K562 (cell line): ENCODE measurements at regions not wholly inside any gene's neighbourhood (a gene's known extent, or its start where the extent isn't known, plus 50 kb on each side); places are given as distances from the start of the nearest gene placed in this dataset.

Source experiments
- ATAC-seq: fragments of 200-7000 bp; cut with Tn5 transposase; 3 replicates; pipeline ENCODE4 v1.9.1; 2020; ENCODE audit warnings: moderate library complexity
- BruUV-seq: library from RNA; stranded (reverse); fragments of 400-500 nt; replicated peaks from 2 replicates; lab custom pipeline; 2021; lab: Mats Ljungman, UMichigan
- CTCF ChIA-PET: fragments of 300-600 bp; formaldehyde crosslinking; extraction: SDS; loops from one replicate; lab custom pipeline; 2021; ENCODE audit warnings: low intra/inter-chr PET ratio; lab: Yijun Ruan, JAX
- POLR2A ChIA-PET: fragments of 300-600, 350-650 bp; sonication (Branson Sonifier 250); formaldehyde crosslinking; extraction: SDS; loops from one replicate; lab custom pipeline; 2021; ENCODE audit warnings: antibody characterized with exemption, inconsistent platforms; lab: Yijun Ruan, JAX
- DNase-seq, 4 experiments: peaks; one replicate each; pipeline versions ENCODE4 v3.0.0 to v3.0.0-alpha.2; 2011 to 2018; ENCODE audit warnings: low spot score in 3 of 4, mixed read lengths in 3 of 4; ENCODE audit errors: extremely low read depth in 1 of 4
- FAIRE-seq: peaks from 2 replicates; lab custom pipeline; 2011; peaks lifted over from hg19 to GRCh38; lab: Jason Lieb, UNC
- H2AFZ ChIP-seq: 2 replicates; pipeline ENCODE4 v1.6.0; 2011; ENCODE audit warnings: low read depth, low read length, control low read depth, inconsistent platforms
- H3K27ac ChIP-seq: fragments of 200-600 bp; 3 replicates; pipeline ENCODE4 v1.8.0; 2011; ENCODE audit warnings: low read depth, mild to moderate bottlenecking, control low read depth, inconsistent platforms, low read length, moderate library complexity, mixed read lengths; ENCODE audit errors: extremely low read depth
- H3K27me3 ChIP-seq, 2 experiments: fragments of 300-600 bp in 1 of 2; 2 replicates in 1 of 2; 3 replicates in 1 of 2; pipeline versions ENCODE4 v1.6.0 to v1.8.0; 2011; ENCODE audit warnings: inconsistent platforms in 2 of 2, low read length in 2 of 2, mild to moderate bottlenecking in 1 of 2, mixed read lengths in 1 of 2, moderate library complexity in 1 of 2; ENCODE audit not compliant: control insufficient read depth in 2 of 2, insufficient read depth in 2 of 2
- H3K36me3 ChIP-seq: fragments of 300-600 bp; 3 replicates; pipeline ENCODE4 v1.8.0; 2011; ENCODE audit warnings: mild to moderate bottlenecking, low read length, inconsistent platforms; ENCODE audit not compliant: control insufficient read depth, insufficient read depth
- H3K4me1 ChIP-seq, 2 experiments: fragments of 200-600 bp in 1 of 2; replicated peaks in 1 of 2; 2 replicates in 1 of 2; 3 replicates in 1 of 2; pipeline versions ENCODE4 v1.5.1 to v1.8.0; 2011; ENCODE audit warnings: inconsistent platforms in 2 of 2, low read length in 2 of 2, mild to moderate bottlenecking in 1 of 2, mixed read lengths in 1 of 2, moderate library complexity in 1 of 2; ENCODE audit not compliant: control insufficient read depth in 2 of 2, insufficient read depth in 2 of 2
- H3K4me2 ChIP-seq: 2 replicates; pipeline ENCODE4 v1.6.1; 2011; ENCODE audit warnings: low read length, control low read depth, inconsistent platforms, mixed read lengths; ENCODE audit not compliant: insufficient read depth
- H3K4me3 ChIP-seq: fragments of 200-600 bp; sonication (generic), shearing (Covaris generic); 2 replicates; pipeline ENCODE4 v1.5.1; 2016; ENCODE audit warnings: control low read depth, inconsistent platforms
- H3K79me2 ChIP-seq: fragments of 200-600 bp; 3 replicates; pipeline ENCODE4 v1.8.0; 2011; ENCODE audit warnings: low read length, inconsistent platforms; ENCODE audit not compliant: control insufficient read depth, insufficient read depth
- H3K9ac ChIP-seq, 2 experiments: 2 replicates each; pipeline versions ENCODE4 v1.6.0 to v1.6.1; 2011; ENCODE audit warnings: low read depth in 2 of 2, low read length in 2 of 2, control low read depth in 1 of 2, inconsistent platforms in 1 of 2, mild to moderate bottlenecking in 1 of 2, mixed read lengths in 1 of 2; ENCODE audit not compliant: insufficient read depth in 1 of 2
- H3K9me1 ChIP-seq: one replicate; pipeline ENCODE4 v1.6.0; 2011; ENCODE audit warnings: inconsistent platforms, mild to moderate bottlenecking, low read length, moderate library complexity; ENCODE audit not compliant: control insufficient read depth, insufficient read depth
- H3K9me3 ChIP-seq: replicated peaks from 2 replicates; pipeline ENCODE4 v1.5.1; 2011; ENCODE audit warnings: low read depth, low read length, inconsistent platforms; ENCODE audit not compliant: control insufficient read depth, insufficient read depth
- H4K20me1 ChIP-seq: replicated peaks from 2 replicates; pipeline ENCODE4 v1.6.1; 2011; ENCODE audit warnings: low read length, inconsistent platforms, mixed read lengths; ENCODE audit not compliant: control insufficient read depth, insufficient read depth
- ATF1 ChIP-seq, 2 experiments: fragments of 450-650 bp in 1 of 2; IDR thresholded peaks; 2 replicates each; pipeline ENCODE4 v1.6.1; 2016; ENCODE audit warnings: missing compliant biosample characterization in 1 of 2, missing genetic modification characterization in 1 of 2
- CAMTA2 ChIP-seq: fragments of 250-450 bp; sonication (Bioruptor Pico); conservative IDR thresholded peaks from 2 replicates; pipeline ENCODE4 v1.5.1; 2022
- GATAD2B ChIP-seq: fragments of 450-650 bp; IDR thresholded peaks from 2 replicates; pipeline ENCODE4 v1.6.1; 2017; ENCODE audit warnings: mild to moderate bottlenecking, borderline replicate concordance
- MTA1 ChIP-seq: fragments of 450-650 bp; IDR thresholded peaks from 2 replicates; pipeline ENCODE4 v1.6.1; 2017; ENCODE audit warnings: borderline replicate concordance
- NFIC ChIP-seq: fragments of 450-650 bp; IDR thresholded peaks from 2 replicates; pipeline ENCODE4 v1.6.1; 2017; ENCODE audit warnings: mild to moderate bottlenecking, inconsistent platforms
- OTX1 ChIP-seq: fragments of 450-650 bp; formaldehyde crosslinking; IDR thresholded peaks from 2 replicates; pipeline ENCODE4 v1.4.0; 2022; ENCODE audit warnings: mild to moderate bottlenecking
- TAF15 ChIP-seq: fragments of 200-400 bp; formaldehyde crosslinking; IDR thresholded peaks from 2 replicates; pipeline ENCODE4 v1.6.1; 2017; ENCODE audit warnings: mild to moderate bottlenecking, low read depth, low read length, moderate library complexity
- WGBS: fragments of 100-300 bp; shearing (Covaris generic); methylation state at CpG from one replicate; pipeline ENCODE4 v1.1.6; 2016; ENCODE audit warnings: low coverage, mixed read lengths; ENCODE audit not compliant: insufficient coverage; ENCODE audit errors: missing lambda C conversion rate; 5-methylcytosine and 5-hydroxymethylcytosine counted together
- in situ Hi-C: fragments of 300-500 bp; cut with MboI; formaldehyde crosslinking; loops from 4 replicates; pipeline ENCODE4 v1.15.0; 2018; ENCODE audit warnings: inconsistent platforms, mixed read lengths
- intact Hi-C: fragments of 100-400 bp; cut with micrococcal nuclease; formaldehyde crosslinking; loops from 2 replicates; pipeline ENCODE4 v1.14.2; 2022
- TF ChIP-seq, protein P1 (sequence below): IDR thresholded peaks from 2 replicates; pipeline ENCODE4 v1.6.1; 2014; ENCODE audit warnings: antibody characterized with exemption
- TF ChIP-seq, protein P2 (sequence below): fragments of 250-450 bp; sonication (Bioruptor Pico); IDR thresholded peaks from 2 replicates; pipeline ENCODE4 v1.4.0; 2020; ENCODE audit warnings: mild to moderate bottlenecking
- TF ChIP-seq, protein P3 (sequence below): fragments of 250-450 bp; sonication (Bioruptor Pico); IDR thresholded peaks from 2 replicates; pipeline ENCODE4 v1.5.0; 2022; ENCODE audit warnings: mild to moderate bottlenecking

DNA sequence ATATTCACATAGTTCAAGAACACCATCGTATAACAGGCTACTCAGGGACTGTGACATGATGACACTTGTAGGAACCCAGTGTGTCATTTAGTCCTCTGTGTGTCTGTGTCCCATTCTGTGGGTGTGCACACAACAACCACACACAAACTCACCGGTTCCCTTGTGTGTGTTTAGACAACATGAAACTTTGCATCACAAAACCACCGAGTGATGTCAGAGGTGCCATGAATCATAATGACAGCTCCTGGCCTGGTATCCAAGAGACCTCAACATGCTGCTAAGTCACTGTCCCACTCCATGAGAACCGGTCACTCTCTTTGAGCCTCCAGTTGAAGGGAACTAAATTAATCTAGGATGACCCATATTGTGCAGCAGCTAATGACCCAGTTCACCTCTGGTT is 421.3 kb downstream of the PREX1 start (continued):
- TF ChIP-seq, protein P1, sequence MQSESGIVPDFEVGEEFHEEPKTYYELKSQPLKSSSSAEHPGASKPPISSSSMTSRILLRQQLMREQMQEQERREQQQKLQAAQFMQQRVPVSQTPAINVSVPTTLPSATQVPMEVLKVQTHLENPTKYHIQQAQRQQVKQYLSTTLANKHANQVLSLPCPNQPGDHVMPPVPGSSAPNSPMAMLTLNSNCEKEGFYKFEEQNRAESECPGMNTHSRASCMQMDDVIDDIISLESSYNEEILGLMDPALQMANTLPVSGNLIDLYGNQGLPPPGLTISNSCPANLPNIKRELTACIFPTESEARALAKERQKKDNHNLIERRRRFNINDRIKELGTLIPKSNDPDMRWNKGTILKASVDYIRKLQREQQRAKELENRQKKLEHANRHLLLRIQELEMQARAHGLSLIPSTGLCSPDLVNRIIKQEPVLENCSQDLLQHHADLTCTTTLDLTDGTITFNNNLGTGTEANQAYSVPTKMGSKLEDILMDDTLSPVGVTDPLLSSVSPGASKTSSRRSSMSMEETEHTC = no peak
- TF ChIP-seq TAF15 (no peak), ATF1 (CRISPR knock-in tag; IDR thresholded peaks at IDR 0.05) (no peak), ATF1 (tag; IDR thresholded peaks at IDR 0.05) (peak; percentile 40), NFIC (no peak)

DNA sequence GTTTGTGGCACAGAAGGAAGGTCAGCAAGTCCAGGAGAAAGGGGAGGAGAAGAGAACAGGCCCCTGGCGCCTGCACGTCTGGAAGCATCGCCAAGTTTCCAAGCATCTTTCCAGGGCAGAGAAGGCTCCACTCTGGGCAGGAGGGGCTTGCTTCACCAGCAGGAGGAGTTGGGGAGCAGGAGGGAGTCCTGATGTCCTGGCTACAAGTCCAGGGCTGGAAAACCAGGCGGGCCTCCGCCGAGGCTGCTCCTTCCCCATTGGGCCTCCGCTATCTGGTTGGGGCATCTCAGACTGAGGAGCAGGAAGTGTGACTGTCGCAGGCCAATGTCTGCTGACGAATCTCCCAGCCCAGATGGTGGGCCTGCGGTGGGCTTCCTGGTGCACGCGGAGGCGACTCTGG is 421.9 kb downstream of the PREX1 start:
- Histone ChIP-seq H3K4me2 (no peak overlapping the region), H3K27ac (no peak overlapping the region), H4K20me1 (peaks cover 5% of the 10 kb centered on the region; the same call in 1 of the 2 replicates), H3K9ac (no peak overlapping the region), H3K4me1 (peaks cover 0 to 4% of the 10 kb centered on the region in 2 experiments; a peak in 1 of 5 replicates), H3K9me1 (no peaks in the 10 kb centered on the region), H3K27me3 (peaks cover 7 to 30% of the 10 kb centered on the region in 2 experiments; a peak in 3 of 5 replicates), H3K79me2 (no peaks in the 10 kb centered on the region), H2AFZ (peak overlapping the region; percentile 21; the same call in 1 of the 2 replicates), H3K36me3 (no peaks in the 10 kb centered on the region), H3K4me3 (no peak overlapping the region), H3K9me3 (no peaks in the 10 kb centered on the region)
- WGBS = 1% methylated on average over 13 of the region's 13 CpGs
- DNase-seq (peak; percentile 10 to 18 (median 12)), ATAC-seq (peak; percentile 61), FAIRE-seq (no peak)
- intact Hi-C loops = no loop called here
- in situ Hi-C loops = no loop called here
- ChIA-PET CTCF (no interaction called here), POLR2A (no interaction called here)
- no TSS peak for BruUV-seq
- TF ChIP-seq MTA1 (no peak), GATAD2B (no peak), CAMTA2 (CRISPR knock-in tag) (no peak), OTX1 (CRISPR knock-in tag) (no peak)
- TF ChIP-seq, protein P2, sequence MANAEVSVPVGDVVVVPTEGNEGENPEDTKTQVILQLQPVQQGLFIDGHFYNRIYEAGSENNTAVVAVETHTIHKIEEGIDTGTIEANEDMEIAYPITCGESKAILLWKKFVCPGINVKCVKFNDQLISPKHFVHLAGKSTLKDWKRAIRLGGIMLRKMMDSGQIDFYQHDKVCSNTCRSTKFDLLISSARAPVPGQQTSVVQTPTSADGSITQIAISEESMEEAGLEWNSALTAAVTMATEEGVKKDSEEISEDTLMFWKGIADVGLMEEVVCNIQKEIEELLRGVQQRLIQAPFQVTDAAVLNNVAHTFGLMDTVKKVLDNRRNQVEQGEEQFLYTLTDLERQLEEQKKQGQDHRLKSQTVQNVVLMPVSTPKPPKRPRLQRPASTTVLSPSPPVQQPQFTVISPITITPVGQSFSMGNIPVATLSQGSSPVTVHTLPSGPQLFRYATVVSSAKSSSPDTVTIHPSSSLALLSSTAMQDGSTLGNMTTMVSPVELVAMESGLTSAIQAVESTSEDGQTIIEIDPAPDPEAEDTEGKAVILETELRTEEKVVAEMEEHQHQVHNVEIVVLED (CRISPR knock-in tag) = no peak
- TF ChIP-seq, protein P3, sequence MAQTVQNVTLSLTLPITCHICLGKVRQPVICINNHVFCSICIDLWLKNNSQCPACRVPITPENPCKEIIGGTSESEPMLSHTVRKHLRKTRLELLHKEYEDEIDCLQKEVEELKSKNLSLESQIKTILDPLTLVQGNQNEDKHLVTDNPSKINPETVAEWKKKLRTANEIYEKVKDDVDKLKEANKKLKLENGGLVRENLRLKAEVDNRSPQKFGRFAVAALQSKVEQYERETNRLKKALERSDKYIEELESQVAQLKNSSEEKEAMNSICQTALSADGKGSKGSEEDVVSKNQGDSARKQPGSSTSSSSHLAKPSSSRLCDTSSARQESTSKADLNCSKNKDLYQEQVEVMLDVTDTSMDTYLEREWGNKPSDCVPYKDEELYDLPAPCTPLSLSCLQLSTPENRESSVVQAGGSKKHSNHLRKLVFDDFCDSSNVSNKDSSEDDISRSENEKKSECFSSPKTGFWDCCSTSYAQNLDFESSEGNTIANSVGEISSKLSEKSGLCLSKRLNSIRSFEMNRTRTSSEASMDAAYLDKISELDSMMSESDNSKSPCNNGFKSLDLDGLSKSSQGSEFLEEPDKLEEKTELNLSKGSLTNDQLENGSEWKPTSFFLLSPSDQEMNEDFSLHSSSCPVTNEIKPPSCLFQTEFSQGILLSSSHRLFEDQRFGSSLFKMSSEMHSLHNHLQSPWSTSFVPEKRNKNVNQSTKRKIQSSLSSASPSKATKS (CRISPR knock-in tag) = no peak
